ENCODE measurements at regions not wholly inside any gene's neighbourhood (a gene's known extent, or its start where the extent isn't known, plus 50 kb on each side); places are given as distances from the start of the nearest gene placed in this dataset.

DNA sequence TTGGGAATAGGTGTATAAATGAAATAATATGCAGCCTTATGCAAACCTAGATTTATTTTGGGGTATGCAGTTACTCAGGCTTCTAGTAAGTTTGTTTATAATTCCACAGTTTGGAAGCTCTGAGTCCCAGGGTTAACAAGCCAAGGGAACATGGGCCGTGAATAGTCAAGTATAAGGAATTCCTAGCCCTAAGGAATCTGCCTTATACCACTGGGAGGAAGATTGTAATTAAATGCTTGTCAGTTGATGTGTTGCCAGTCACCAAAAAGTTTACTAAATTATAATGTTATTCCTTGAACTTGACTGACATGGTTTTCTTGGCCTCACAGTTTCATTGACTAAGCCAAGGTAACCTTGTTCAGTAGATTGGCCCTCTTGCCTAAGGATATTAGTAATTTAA is 72.4 kb upstream of the SGO1 start:
- Histone ChIP-seq H3K4me2 (ENCODE audit: low read length) (no peak overlapping the region), H3K9me3 (ENCODE audit: control insufficient read depth in 1 of 2, insufficient read depth in 1 of 2, low read depth in 1 of 2, low read length in 2 of 2) (no peaks in the 10 kb centered on the region), H3K27ac (ENCODE audit: low read depth, low read length) (no peak overlapping the region), H3K4me3 (replicated peaks in 1 of 2; ENCODE audit: low read depth in 1 of 2, low read length in 2 of 2) (no peak overlapping the region), H4K20me1 (ENCODE audit: insufficient read depth) (no peaks in the 10 kb centered on the region), H3K36me3 (ENCODE audit: control insufficient read depth in 1 of 2, insufficient read depth in 2 of 2, low read length in 2 of 2) (no peaks in the 10 kb centered on the region), H3K79me2 (ENCODE audit: insufficient read depth, low read length) (no peaks in the 10 kb centered on the region), H2AFZ (ENCODE audit: low read depth, low read length, poor library complexity, severe bottlenecking) (no peak overlapping the region), H3K4me1 (ENCODE audit: control insufficient read depth in 1 of 2, insufficient read depth in 2 of 2, low read length in 2 of 2) (no peaks in the 10 kb centered on the region), H3K9ac (ENCODE audit: low read length) (no peak overlapping the region), H3K9me2 (ENCODE audit: insufficient read depth) (no peaks in the 10 kb centered on the region), H3K27me3 (ENCODE audit: insufficient read depth, low read length) (no peaks in the 10 kb centered on the region)
- TF ChIP-seq, protein P1, sequence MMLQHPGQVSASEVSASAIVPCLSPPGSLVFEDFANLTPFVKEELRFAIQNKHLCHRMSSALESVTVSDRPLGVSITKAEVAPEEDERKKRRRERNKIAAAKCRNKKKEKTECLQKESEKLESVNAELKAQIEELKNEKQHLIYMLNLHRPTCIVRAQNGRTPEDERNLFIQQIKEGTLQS (IDR thresholded peaks at IDR 0.05) = no peak
- TF ChIP-seq EZH2phosphoT487 (IDR thresholded peaks at IDR 0.05; ENCODE audit: borderline replicate concordance) = no peak
- TF ChIP-seq SP1 (IDR thresholded peaks at IDR 0.05; ENCODE audit: low read depth) = no peak
- TF ChIP-seq EZH2 (IDR thresholded peaks at IDR 0.05) = no peak
- TF ChIP-seq, protein P2, sequence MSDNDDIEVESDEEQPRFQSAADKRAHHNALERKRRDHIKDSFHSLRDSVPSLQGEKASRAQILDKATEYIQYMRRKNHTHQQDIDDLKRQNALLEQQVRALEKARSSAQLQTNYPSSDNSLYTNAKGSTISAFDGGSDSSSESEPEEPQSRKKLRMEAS (IDR thresholded peaks at IDR 0.05) = no peak
- TF ChIP-seq ELF1 (IDR thresholded peaks at IDR 0.05; ENCODE audit: borderline replicate concordance, low read depth) = no peak
- TF ChIP-seq, protein P3, sequence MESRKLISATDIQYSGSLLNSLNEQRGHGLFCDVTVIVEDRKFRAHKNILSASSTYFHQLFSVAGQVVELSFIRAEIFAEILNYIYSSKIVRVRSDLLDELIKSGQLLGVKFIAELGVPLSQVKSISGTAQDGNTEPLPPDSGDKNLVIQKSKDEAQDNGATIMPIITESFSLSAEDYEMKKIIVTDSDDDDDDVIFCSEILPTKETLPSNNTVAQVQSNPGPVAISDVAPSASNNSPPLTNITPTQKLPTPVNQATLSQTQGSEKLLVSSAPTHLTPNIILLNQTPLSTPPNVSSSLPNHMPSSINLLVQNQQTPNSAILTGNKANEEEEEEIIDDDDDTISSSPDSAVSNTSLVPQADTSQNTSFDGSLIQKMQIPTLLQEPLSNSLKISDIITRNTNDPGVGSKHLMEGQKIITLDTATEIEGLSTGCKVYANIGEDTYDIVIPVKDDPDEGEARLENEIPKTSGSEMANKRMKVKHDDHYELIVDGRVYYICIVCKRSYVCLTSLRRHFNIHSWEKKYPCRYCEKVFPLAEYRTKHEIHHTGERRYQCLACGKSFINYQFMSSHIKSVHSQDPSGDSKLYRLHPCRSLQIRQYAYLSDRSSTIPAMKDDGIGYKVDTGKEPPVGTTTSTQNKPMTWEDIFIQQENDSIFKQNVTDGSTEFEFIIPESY (IDR thresholded peaks at IDR 0.05; ENCODE audit: extremely low read depth, insufficient replicate concordance, low read length) = no peak
- TF ChIP-seq RAD21 (IDR thresholded peaks at IDR 0.05; ENCODE audit: low read depth) = no peak
- no peak for TF ChIP-seq POLR2A (IDR thresholded peaks at IDR 0.05; ENCODE audit: borderline replicate concordance, extremely low read depth, insufficient read depth, insufficient read length)
- TF ChIP-seq POLR2AphosphoS5 (IDR thresholded peaks at IDR 0.05; ENCODE audit: low read depth, low read length) = no peak
- no peak for TF ChIP-seq CBX3 (IDR thresholded peaks at IDR 0.05; ENCODE audit: low read depth)
- TF ChIP-seq, protein P4, sequence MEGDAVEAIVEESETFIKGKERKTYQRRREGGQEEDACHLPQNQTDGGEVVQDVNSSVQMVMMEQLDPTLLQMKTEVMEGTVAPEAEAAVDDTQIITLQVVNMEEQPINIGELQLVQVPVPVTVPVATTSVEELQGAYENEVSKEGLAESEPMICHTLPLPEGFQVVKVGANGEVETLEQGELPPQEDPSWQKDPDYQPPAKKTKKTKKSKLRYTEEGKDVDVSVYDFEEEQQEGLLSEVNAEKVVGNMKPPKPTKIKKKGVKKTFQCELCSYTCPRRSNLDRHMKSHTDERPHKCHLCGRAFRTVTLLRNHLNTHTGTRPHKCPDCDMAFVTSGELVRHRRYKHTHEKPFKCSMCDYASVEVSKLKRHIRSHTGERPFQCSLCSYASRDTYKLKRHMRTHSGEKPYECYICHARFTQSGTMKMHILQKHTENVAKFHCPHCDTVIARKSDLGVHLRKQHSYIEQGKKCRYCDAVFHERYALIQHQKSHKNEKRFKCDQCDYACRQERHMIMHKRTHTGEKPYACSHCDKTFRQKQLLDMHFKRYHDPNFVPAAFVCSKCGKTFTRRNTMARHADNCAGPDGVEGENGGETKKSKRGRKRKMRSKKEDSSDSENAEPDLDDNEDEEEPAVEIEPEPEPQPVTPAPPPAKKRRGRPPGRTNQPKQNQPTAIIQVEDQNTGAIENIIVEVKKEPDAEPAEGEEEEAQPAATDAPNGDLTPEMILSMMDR (IDR thresholded peaks at IDR 0.05 in 2 of 3, conservative IDR thresholded peaks at IDR 0.05 in 1 of 3; ENCODE audit: borderline replicate concordance in 1 of 3, insufficient read depth in 1 of 3, low read depth in 2 of 3, low read length in 2 of 3) = no peak
- TF ChIP-seq FOSL1 (IDR thresholded peaks at IDR 0.05; ENCODE audit: low read depth) = no peak
- TF ChIP-seq ZNF274 (IDR thresholded peaks at IDR 0.05; ENCODE audit: low read depth, low read length) = no peak
- TF ChIP-seq, protein P5, sequence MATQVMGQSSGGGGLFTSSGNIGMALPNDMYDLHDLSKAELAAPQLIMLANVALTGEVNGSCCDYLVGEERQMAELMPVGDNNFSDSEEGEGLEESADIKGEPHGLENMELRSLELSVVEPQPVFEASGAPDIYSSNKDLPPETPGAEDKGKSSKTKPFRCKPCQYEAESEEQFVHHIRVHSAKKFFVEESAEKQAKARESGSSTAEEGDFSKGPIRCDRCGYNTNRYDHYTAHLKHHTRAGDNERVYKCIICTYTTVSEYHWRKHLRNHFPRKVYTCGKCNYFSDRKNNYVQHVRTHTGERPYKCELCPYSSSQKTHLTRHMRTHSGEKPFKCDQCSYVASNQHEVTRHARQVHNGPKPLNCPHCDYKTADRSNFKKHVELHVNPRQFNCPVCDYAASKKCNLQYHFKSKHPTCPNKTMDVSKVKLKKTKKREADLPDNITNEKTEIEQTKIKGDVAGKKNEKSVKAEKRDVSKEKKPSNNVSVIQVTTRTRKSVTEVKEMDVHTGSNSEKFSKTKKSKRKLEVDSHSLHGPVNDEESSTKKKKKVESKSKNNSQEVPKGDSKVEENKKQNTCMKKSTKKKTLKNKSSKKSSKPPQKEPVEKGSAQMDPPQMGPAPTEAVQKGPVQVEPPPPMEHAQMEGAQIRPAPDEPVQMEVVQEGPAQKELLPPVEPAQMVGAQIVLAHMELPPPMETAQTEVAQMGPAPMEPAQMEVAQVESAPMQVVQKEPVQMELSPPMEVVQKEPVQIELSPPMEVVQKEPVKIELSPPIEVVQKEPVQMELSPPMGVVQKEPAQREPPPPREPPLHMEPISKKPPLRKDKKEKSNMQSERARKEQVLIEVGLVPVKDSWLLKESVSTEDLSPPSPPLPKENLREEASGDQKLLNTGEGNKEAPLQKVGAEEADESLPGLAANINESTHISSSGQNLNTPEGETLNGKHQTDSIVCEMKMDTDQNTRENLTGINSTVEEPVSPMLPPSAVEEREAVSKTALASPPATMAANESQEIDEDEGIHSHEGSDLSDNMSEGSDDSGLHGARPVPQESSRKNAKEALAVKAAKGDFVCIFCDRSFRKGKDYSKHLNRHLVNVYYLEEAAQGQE (IDR thresholded peaks at IDR 0.05; ENCODE audit: low read depth) = no peak
- TF ChIP-seq SRF (IDR thresholded peaks at IDR 0.05; ENCODE audit: low read depth) = no peak
- TF ChIP-seq YY1 (IDR thresholded peaks at IDR 0.05; ENCODE audit: extremely low read depth, insufficient replicate concordance, low read depth, low read length) = no peak
- TF ChIP-seq TCF7L2 (IDR thresholded peaks at IDR 0.05; ENCODE audit: borderline replicate concordance, extremely low read depth, insufficient read depth, insufficient read length) = no peak
- no peak for TF ChIP-seq ZFX (IDR thresholded peaks at IDR 0.05)
- DNase-seq (ENCODE audit: low read depth, low spot score) (no peak), ATAC-seq (no peak)
- intact Hi-C loops (cut with micrococcal nuclease) = no loop called here
- no TSS peak for BruUV-seq (replicated peaks)
- RAD21 ChIA-PET (ENCODE audit: low non-redundant PET in 1 of 2, low total read pairs in 2 of 2, uncharacterized antibody in 2 of 2, unreplicated experiment in 2 of 2) = no interaction called here
- POLR2A ChIA-PET = no interaction called here
- CTCF ChIA-PET = no interaction called here

Measured in HCT116 (cell line).